ENCODE measurements at regions not wholly inside any gene's neighbourhood (a gene's known extent, or its start where the extent isn't known, plus 50 kb on each side); places are given as distances from the start of the nearest gene placed in this dataset.

GRCh38 chr16:86324320-86324719 lies 186.0 kb upstream of the FOXF1 start:
- no peak for TF ChIP-seq CTCF (IDR thresholded peaks at IDR 0.05 in 2 of 3, conservative IDR thresholded peaks at IDR 0.05 in 1 of 3; ENCODE audit: borderline replicate concordance in 1 of 3, insufficient read depth in 1 of 3, low read depth in 2 of 3, low read length in 2 of 3)
- no peak for TF ChIP-seq POLR2AphosphoS5 (IDR thresholded peaks at IDR 0.05; ENCODE audit: low read depth, low read length)
- TF ChIP-seq CEBPB (IDR thresholded peaks at IDR 0.05; ENCODE audit: low read depth), result no peak
- no peak for TF ChIP-seq RAD21 (IDR thresholded peaks at IDR 0.05; ENCODE audit: low read depth)
- no peak for TF ChIP-seq EZH2 (IDR thresholded peaks at IDR 0.05)
